Hepatocyte (in vitro differentiated cells): ENCODE measurements at regions not wholly inside any gene's neighbourhood (a gene's known extent, or its start where the extent isn't known, plus 50 kb on each side); places are given as distances from the start of the nearest gene placed in this dataset.

Experiments
- EZH2 ChIP-seq: fragments of 200-600 bp; sonication (generic); IDR thresholded peaks from 2 replicates; pipeline ENCODE4 v1.6.1; 2016; ENCODE audit warnings: antibody characterized with exemption, mild to moderate bottlenecking, borderline replicate concordance
- TF ChIP-seq, protein P1 (sequence below): fragments of 200-600 bp; sonication (generic); IDR thresholded peaks from 2 replicates; pipeline ENCODE4 v1.5.1; 2016; ENCODE audit warnings: antibody characterized with exemption, mild to moderate bottlenecking; ENCODE audit not compliant: poor library complexity

DNA sequence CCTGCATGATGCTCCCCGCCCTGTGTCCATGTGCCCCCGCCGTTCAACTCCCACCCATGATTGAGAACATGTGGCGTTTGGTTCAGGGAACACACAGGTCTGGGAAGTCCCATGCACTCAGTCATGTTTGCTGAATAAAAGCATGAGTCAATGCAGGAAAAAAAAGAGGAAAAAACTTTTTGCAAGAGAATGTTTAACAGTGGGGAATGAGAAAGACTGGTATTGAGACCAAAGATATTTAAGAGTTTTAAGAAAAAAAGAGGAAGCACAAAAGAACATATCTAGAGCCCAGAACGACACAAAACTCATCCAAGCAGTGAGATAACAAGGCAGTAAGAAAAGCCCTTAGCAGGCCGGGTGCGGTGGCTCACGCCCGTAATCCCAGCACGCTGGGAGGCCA, 279.2 kb upstream of the THSD7B start:
- TF ChIP-seq, protein P1, sequence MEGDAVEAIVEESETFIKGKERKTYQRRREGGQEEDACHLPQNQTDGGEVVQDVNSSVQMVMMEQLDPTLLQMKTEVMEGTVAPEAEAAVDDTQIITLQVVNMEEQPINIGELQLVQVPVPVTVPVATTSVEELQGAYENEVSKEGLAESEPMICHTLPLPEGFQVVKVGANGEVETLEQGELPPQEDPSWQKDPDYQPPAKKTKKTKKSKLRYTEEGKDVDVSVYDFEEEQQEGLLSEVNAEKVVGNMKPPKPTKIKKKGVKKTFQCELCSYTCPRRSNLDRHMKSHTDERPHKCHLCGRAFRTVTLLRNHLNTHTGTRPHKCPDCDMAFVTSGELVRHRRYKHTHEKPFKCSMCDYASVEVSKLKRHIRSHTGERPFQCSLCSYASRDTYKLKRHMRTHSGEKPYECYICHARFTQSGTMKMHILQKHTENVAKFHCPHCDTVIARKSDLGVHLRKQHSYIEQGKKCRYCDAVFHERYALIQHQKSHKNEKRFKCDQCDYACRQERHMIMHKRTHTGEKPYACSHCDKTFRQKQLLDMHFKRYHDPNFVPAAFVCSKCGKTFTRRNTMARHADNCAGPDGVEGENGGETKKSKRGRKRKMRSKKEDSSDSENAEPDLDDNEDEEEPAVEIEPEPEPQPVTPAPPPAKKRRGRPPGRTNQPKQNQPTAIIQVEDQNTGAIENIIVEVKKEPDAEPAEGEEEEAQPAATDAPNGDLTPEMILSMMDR, result no peak
- TF ChIP-seq EZH2, result no peak
